ENCODE measurements at regions not wholly inside any gene's neighbourhood (a gene's known extent, or its start where the extent isn't known, plus 50 kb on each side); places are given as distances from the start of the nearest gene placed in this dataset.

GRCh38 chr10:5576780-5577624 lies 52.2 kb downstream of the CALML3 start:
- no peak for TF ChIP-seq CTCF (IDR thresholded peaks at IDR 0.05; ENCODE audit: poor library complexity)
- TF ChIP-seq EZH2 (IDR thresholded peaks at IDR 0.05; ENCODE audit: borderline replicate concordance): no peak
- no peak for TF ChIP-seq EZH2phosphoT487 (IDR thresholded peaks at IDR 0.05; ENCODE audit: low read depth, severe bottlenecking, unreplicated experiment)
